ENCODE measurements at regions not wholly inside any gene's neighbourhood (a gene's known extent, or its start where the extent isn't known, plus 50 kb on each side); places are given as distances from the start of the nearest gene placed in this dataset.

DNA sequence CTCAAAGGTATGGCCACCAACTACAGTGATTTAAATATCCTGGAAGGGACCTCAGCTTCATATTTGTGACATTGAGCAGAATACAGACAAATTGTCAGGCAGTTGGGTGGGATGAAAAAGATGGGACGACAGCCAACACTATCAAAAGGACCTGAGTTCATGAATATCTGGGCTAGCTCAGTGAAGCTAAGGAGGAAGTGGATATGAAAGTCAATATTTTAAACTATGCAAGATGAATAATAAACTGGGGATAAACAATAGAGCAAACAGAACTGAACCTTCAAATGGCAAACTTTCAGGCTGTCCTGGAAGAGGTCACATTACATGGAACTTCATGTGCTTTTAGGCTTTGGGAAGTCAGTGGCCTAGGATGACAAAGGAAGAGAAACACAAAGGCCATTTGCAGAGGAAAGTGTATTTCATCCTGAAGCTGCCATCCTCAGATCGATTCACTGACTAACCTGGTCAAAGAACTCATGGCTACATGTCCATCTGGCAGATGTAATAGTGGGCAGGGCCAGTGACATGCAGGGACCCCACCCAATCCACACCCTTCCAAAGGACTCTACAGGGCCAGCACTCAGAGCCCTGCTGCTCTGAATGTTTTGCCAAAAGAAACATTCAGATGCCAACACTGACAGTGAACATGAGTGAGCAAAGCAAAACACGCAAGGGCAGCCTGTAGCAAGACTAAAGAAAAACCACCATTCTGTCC is 175.7 kb downstream of the ETAA1 start:
- intact Hi-C loops (cut with DNase I; ENCODE audit: low total_unique reads): no loop called here
- no peaks in the 10 kb centered on the region for H3K27me3 ChIP-seq
- TF ChIP-seq, protein P1, sequence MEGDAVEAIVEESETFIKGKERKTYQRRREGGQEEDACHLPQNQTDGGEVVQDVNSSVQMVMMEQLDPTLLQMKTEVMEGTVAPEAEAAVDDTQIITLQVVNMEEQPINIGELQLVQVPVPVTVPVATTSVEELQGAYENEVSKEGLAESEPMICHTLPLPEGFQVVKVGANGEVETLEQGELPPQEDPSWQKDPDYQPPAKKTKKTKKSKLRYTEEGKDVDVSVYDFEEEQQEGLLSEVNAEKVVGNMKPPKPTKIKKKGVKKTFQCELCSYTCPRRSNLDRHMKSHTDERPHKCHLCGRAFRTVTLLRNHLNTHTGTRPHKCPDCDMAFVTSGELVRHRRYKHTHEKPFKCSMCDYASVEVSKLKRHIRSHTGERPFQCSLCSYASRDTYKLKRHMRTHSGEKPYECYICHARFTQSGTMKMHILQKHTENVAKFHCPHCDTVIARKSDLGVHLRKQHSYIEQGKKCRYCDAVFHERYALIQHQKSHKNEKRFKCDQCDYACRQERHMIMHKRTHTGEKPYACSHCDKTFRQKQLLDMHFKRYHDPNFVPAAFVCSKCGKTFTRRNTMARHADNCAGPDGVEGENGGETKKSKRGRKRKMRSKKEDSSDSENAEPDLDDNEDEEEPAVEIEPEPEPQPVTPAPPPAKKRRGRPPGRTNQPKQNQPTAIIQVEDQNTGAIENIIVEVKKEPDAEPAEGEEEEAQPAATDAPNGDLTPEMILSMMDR (IDR thresholded peaks at IDR 0.05 in 4 of 5, conservative IDR thresholded peaks at IDR 0.05 in 1 of 5): no peak
- TF ChIP-seq POLR2A (IDR thresholded peaks at IDR 0.05): no peak
- no peak for DNase-seq
- no peaks in the 10 kb centered on the region for H3K9me3 ChIP-seq
- no peak overlapping the region for H3K4me3 ChIP-seq
- no peak overlapping the region for H3K27ac ChIP-seq
- in situ Hi-C loops (cut with MboI; ENCODE audit: low sequenced_read_pairs in 4 of 4): no loop called here
- no peak for ATAC-seq
- H3K36me3 ChIP-seq: no peaks in the 10 kb centered on the region
- peaks cover 5 to 11% of the 10 kb centered on the region in 2 donors for H3K4me1 ChIP-seq

DNA sequence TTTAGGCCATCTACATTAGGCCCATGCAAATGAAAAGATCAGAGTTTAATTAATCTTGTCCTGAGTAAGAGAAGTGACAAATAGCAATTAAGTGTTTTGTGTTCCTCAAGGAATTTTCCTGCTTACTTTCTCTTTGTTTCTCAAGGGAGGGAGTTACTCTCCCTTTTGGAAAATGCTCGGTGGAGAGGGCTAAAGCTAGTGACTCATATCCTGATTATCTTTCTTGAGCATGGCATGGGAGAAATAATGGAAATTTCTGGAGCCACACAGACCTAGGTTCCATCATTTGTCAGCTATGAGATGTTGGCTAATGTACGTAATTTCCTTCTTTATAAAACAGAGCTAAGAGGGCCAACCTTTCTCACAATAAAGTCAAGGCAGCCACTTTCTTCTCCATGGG is 177.1 kb downstream of the ETAA1 start:
- in situ Hi-C loops (cut with MboI; ENCODE audit: low sequenced_read_pairs in 4 of 4) (no loop called here), intact Hi-C loops (cut with DNase I; ENCODE audit: low total_unique reads) (no loop called here)
- Histone ChIP-seq H3K27ac (no peak overlapping the region), H3K27me3 (no peaks in the 10 kb centered on the region), H3K4me3 (no peak overlapping the region), H3K4me1 (peaks cover 5 to 11% of the 10 kb centered on the region in 2 donors), H3K9me3 (no peaks in the 10 kb centered on the region), H3K36me3 (no peaks in the 10 kb centered on the region)
- no peak for ATAC-seq
- TF ChIP-seq, protein P1 (IDR thresholded peaks at IDR 0.05 in 4 of 5, conservative IDR thresholded peaks at IDR 0.05 in 1 of 5): no peak
- no peak for DNase-seq

DNA sequence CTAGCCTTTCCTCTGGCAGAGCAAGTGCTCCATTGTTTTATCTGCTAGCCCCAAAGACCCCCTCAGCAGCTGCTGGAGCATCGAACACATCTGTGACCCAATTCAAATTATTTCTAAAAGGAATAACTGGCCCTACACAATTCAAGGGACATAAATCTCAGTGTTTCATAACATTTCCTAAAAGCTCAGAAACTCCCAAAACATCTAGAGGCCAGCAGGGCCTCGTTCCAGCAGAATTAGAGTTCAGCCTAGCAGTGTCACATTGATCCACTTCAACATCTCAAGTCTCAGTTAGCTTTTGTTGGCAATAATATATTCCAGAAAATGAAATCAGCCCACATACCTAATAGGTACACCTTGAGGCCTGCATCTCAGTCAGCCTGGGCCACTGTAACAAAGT is 179.1 kb downstream of the ETAA1 start:
- TF ChIP-seq, protein P1 (IDR thresholded peaks at IDR 0.05 in 4 of 5, conservative IDR thresholded peaks at IDR 0.05 in 1 of 5): no peak
- no peak for TF ChIP-seq POLR2A (IDR thresholded peaks at IDR 0.05)
- H3K4me3 ChIP-seq: no peak overlapping the region
- no peaks in the 10 kb centered on the region for H3K36me3 ChIP-seq
- H3K27ac ChIP-seq: no peak overlapping the region
- no peaks in the 10 kb centered on the region for H3K9me3 ChIP-seq
- DNase-seq (no peak), ATAC-seq (no peak)
- peaks cover 5 to 11% of the 10 kb centered on the region in 2 donors for H3K4me1 ChIP-seq
- H3K27me3 ChIP-seq: no peaks in the 10 kb centered on the region
- intact Hi-C loops (cut with DNase I; ENCODE audit: low total_unique reads) (no loop called here), in situ Hi-C loops (cut with MboI; ENCODE audit: low sequenced_read_pairs in 4 of 4) (no loop called here)

DNA sequence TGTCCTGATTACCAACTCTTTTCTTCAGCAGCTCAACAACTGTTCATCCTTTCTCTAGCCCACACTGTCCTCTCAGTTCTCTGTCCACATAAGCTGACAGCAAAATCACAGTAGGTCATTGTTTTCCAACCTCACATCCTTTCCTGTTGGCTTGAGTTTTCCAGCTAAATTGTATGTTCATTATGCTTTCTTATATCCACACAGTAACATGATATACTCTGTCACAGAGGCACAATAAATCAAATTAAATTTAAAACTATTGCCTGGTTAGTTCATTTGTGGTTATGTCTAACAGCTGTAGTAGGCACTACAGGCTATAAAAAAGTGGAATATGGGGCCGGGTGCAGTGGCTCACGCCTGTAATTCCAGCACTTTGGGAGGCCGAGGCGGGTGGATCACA is 179.9 kb downstream of the ETAA1 start:
- Histone ChIP-seq H3K9me3 (no peaks in the 10 kb centered on the region), H3K27ac (no peak overlapping the region), H3K4me3 (no peak overlapping the region), H3K27me3 (no peaks in the 10 kb centered on the region), H3K36me3 (no peaks in the 10 kb centered on the region), H3K4me1 (peaks cover 4 to 9% of the 10 kb centered on the region in 2 donors)
- in situ Hi-C loops (cut with MboI; ENCODE audit: low sequenced_read_pairs in 4 of 4) (no loop called here), intact Hi-C loops (cut with DNase I; ENCODE audit: low total_unique reads) (no loop called here)
- no peak for DNase-seq
- TF ChIP-seq, protein P1 (IDR thresholded peaks at IDR 0.05 in 4 of 5, conservative IDR thresholded peaks at IDR 0.05 in 1 of 5): no peak
- TF ChIP-seq POLR2A (IDR thresholded peaks at IDR 0.05): no peak
- no peak for ATAC-seq

DNA sequence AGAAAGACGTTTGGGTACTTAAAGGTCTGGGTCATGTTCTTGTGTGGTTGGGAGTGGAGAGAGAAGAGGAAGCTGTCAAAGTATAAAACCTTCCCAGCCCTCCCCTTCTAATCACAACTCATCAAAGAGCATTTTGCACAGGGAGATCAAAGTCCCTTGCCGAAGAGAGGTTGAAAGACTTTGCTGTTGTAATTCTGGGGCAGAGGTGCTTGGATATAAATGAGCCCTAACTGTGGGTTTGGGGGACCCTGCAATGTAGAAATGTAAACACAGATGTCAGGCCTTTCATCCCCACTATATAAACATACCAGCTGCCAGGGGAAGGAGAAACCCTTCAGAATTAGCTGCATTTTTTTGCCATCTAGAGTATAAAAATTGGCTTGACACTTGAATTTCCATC is 182.1 kb downstream of the ETAA1 start:
- H3K9me3 ChIP-seq: peaks cover 0 to 12% (median 0%) of the 10 kb centered on the region in 3 donors

More for the DNA sequence above, 182.1 kb downstream of the ETAA1 start:
- no peak overlapping the region for H3K4me3 ChIP-seq
- TF ChIP-seq, protein P1 (IDR thresholded peaks at IDR 0.05 in 4 of 5, conservative IDR thresholded peaks at IDR 0.05 in 1 of 5): no peak
- TF ChIP-seq POLR2A (IDR thresholded peaks at IDR 0.05): no peak
- intact Hi-C loops (cut with DNase I; ENCODE audit: low total_unique reads) (no loop called here), in situ Hi-C loops (cut with MboI; ENCODE audit: low sequenced_read_pairs in 4 of 4) (no loop called here)
- H3K27me3 ChIP-seq: no peaks in the 10 kb centered on the region
- no peak for ATAC-seq
- no peak for DNase-seq
- no peak overlapping the region for H3K27ac ChIP-seq
- no peaks in the 10 kb centered on the region for H3K4me1 ChIP-seq
- no peaks in the 10 kb centered on the region for H3K36me3 ChIP-seq

Data from gastrocnemius medialis (tissue), 4 donors.